Esophagus muscularis mucosa (tissue), 4 donors: ENCODE measurements at regions not wholly inside any gene's neighbourhood (a gene's known extent, or its start where the extent isn't known, plus 50 kb on each side); places are given as distances from the start of the nearest gene placed in this dataset.

Experiments used
- EP300 ChIP-seq: sonication (generic); formaldehyde crosslinking; IDR thresholded peaks from one replicate; pipeline ENCODE4 v1.6.1; 2017; ENCODE audit warnings: antibody characterized with exemption
- POLR2A ChIP-seq: fragments of 450-650 bp; IDR thresholded peaks from one replicate; pipeline ENCODE4 v1.6.1; 2017; ENCODE audit warnings: antibody characterized with exemption, moderate library complexity, mild to moderate bottlenecking, low read depth
- POLR2AphosphoS5 ChIP-seq, 2 donors: sonication (generic); formaldehyde crosslinking; IDR thresholded peaks; one replicate each; pipeline ENCODE4 v1.6.1; 2017; ENCODE audit warnings: antibody characterized with exemption in 2 of 2
- TF ChIP-seq, protein P1 (sequence below), 3 experiments: fragments of 200-600 bp in 2 of 3; fragments of 450-650 bp in 1 of 3; sonication (generic) in 2 of 3; IDR thresholded peaks; one replicate each; pipeline ENCODE4 v1.5.1; 2017 to 2019; ENCODE audit warnings: antibody characterized with exemption in 3 of 3, mild to moderate bottlenecking in 2 of 3, moderate library complexity in 1 of 3

DNA sequence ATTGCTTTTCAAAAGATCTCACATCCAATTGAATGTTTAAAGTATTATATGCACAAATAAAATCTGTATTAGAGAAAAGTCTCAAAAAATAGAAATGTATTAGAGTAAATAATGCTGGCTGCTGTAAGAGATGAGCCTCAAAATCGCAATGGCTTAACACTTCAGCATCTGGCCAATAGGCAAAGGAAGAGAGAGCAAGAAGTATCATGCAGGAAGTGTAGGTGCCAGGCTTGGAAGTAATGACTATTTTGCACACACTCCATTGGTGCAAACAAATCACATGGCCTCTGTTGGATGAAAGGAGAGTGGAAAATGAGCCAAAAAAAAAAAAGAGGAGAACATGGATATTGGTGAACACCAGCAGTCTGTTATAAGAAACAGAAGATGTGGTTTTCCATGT is 193.0 kb upstream of the E2F8 start:
- no peak for TF ChIP-seq POLR2A
- TF ChIP-seq, protein P1, sequence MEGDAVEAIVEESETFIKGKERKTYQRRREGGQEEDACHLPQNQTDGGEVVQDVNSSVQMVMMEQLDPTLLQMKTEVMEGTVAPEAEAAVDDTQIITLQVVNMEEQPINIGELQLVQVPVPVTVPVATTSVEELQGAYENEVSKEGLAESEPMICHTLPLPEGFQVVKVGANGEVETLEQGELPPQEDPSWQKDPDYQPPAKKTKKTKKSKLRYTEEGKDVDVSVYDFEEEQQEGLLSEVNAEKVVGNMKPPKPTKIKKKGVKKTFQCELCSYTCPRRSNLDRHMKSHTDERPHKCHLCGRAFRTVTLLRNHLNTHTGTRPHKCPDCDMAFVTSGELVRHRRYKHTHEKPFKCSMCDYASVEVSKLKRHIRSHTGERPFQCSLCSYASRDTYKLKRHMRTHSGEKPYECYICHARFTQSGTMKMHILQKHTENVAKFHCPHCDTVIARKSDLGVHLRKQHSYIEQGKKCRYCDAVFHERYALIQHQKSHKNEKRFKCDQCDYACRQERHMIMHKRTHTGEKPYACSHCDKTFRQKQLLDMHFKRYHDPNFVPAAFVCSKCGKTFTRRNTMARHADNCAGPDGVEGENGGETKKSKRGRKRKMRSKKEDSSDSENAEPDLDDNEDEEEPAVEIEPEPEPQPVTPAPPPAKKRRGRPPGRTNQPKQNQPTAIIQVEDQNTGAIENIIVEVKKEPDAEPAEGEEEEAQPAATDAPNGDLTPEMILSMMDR (IDR thresholded peaks at IDR 0.05), result no peak
- TF ChIP-seq EP300, result no peak
- no peak for TF ChIP-seq POLR2AphosphoS5 (IDR thresholded peaks at IDR 0.05)
